Stimulated activated naive CD8-positive, alpha-beta T cell treated with anti-CD3 and anti-CD28 coated beads, Interleukin-15, amount 100 ng/mL, for 72 hours (primary cell): ENCODE measurements at regions not wholly inside any gene's neighbourhood (a gene's known extent, or its start where the extent isn't known, plus 50 kb on each side); places are given as distances from the start of the nearest gene placed in this dataset.
"Not testable (repeated sequence)": the region's sequence is repeated elsewhere in the genome, so short reads cannot be mapped to it uniquely, and the experiment has no call there.

ENCODE experiments used
- ATAC-seq: fragments of 150-1000 bp; cut with Tn5 transposase; 2 replicates; pipeline ENCODE4 v1.10.0; 2021; ENCODE audit warnings: mild to moderate bottlenecking, moderate library complexity
- DNase-seq, 2 donors: peaks; one replicate each; pipeline ENCODE4 v3.0.0; 2021 to 2022
- H3K27ac Mint-ChIP-seq, 2 donors: one replicate each; pipeline ENCODE4 v1.8.0; 2022; ENCODE audit warnings: mild to moderate bottlenecking in 2 of 2, mixed read lengths in 2 of 2, moderate library complexity in 2 of 2
- H3K27me3 Mint-ChIP-seq: one replicate; pipeline ENCODE4 v1.8.0; 2022; ENCODE audit warnings: mixed read lengths
- H3K4me1 Mint-ChIP-seq: one replicate; pipeline ENCODE4 v1.8.0; 2022; ENCODE audit warnings: mild to moderate bottlenecking, mixed read lengths
- H3K4me3 Mint-ChIP-seq, 2 donors: one replicate each; pipeline ENCODE4 v1.8.0; 2022; ENCODE audit warnings: mild to moderate bottlenecking in 2 of 2, mixed read lengths in 2 of 2, moderate library complexity in 1 of 2
- H3K9me3 Mint-ChIP-seq, 2 donors: one replicate each; pipeline ENCODE4 v1.8.0; 2022; ENCODE audit warnings: mixed read lengths in 2 of 2

GRCh38 chrX:146056511-146057081, 239.0 kb downstream of the SLITRK2 start:
- Mint-ChIP-seq H3K27me3 (no peaks in the 10 kb centered on the region), H3K27ac (no peak overlapping the region), H3K9me3 (peaks cover 0 to 6% of the 10 kb centered on the region in 2 donors), H3K4me3 (no peak overlapping the region), H3K4me1 (no peaks in the 10 kb centered on the region)
- no peak for DNase-seq
- ATAC-seq = no peak

GRCh38 chrX:146064156-146064555, 246.5 kb downstream of the SLITRK2 start:
- no peak overlapping the region for H3K4me3 Mint-ChIP-seq
- DNase-seq = no peak
- H3K27ac Mint-ChIP-seq = no peak overlapping the region
- no peaks in the 10 kb centered on the region for H3K4me1 Mint-ChIP-seq
- no peak for ATAC-seq
- no peaks in the 10 kb centered on the region for H3K27me3 Mint-ChIP-seq
- H3K9me3 Mint-ChIP-seq = peaks cover 0 to 6% of the 10 kb centered on the region in 2 donors

- no peaks in the 10 kb centered on the region for H3K4me1 Mint-ChIP-seq
- no peak for DNase-seq
- H3K27ac Mint-ChIP-seq = no peak overlapping the region
- no peak for ATAC-seq
- H3K27me3 Mint-ChIP-seq = no peaks in the 10 kb centered on the region
- no peaks in the 10 kb centered on the region for H3K9me3 Mint-ChIP-seq
- no peak overlapping the region for H3K4me3 Mint-ChIP-seq
Measured at GRCh38 chrX:146090732-146091131, 273.1 kb downstream of the SLITRK2 start.

GRCh38 chrX:146109362-146109761, 291.7 kb downstream of the SLITRK2 start:
- ATAC-seq (no peak), DNase-seq (no peak)
- Mint-ChIP-seq H3K27me3 (no peaks in the 10 kb centered on the region), H3K4me3 (no peak overlapping the region), H3K27ac (no peak overlapping the region), H3K9me3 (no peaks in the 10 kb centered on the region), H3K4me1 (no peaks in the 10 kb centered on the region)

- H3K27me3 Mint-ChIP-seq, H3K4me1 Mint-ChIP-seq, H3K27ac Mint-ChIP-seq, DNase-seq, ATAC-seq, H3K4me3 Mint-ChIP-seq, H3K9me3 Mint-ChIP-seq: not testable (repeated sequence)
Measured at GRCh38 chrX:146119074-146119473, 301.4 kb downstream of the SLITRK2 start.

GRCh38 chrX:146127617-146128016, 310.0 kb downstream of the SLITRK2 start:
- Mint-ChIP-seq H3K4me3 (no peak overlapping the region), H3K9me3 (peaks cover 0 to 3% of the 10 kb centered on the region in 2 donors), H3K4me1 (no peaks in the 10 kb centered on the region), H3K27me3 (no peaks in the 10 kb centered on the region), H3K27ac (no peak overlapping the region)
- no peak for ATAC-seq
- DNase-seq = no peak

- Mint-ChIP-seq H3K27me3 (no peaks in the 10 kb centered on the region), H3K9me3 (peaks cover 0 to 8% of the 10 kb centered on the region in 2 donors), H3K4me1 (no peaks in the 10 kb centered on the region), H3K27ac (no peak overlapping the region), H3K4me3 (no peak overlapping the region)
- no peak for DNase-seq
- no peak for ATAC-seq
Measured at GRCh38 chrX:146141221-146141620, 323.6 kb downstream of the SLITRK2 start.

GRCh38 chrX:146144039-146144438, 326.4 kb downstream of the SLITRK2 start:
- Mint-ChIP-seq H3K9me3 (peaks cover 0 to 8% of the 10 kb centered on the region in 2 donors), H3K4me3 (no peak overlapping the region), H3K27me3 (no peaks in the 10 kb centered on the region), H3K4me1 (no peaks in the 10 kb centered on the region), H3K27ac (peak overlapping the region in 1 of 2 donors; percentile 12)
- ATAC-seq (no peak), DNase-seq (no peak)

GRCh38 chrX:146154191-146154590, 336.6 kb downstream of the SLITRK2 start:
- Mint-ChIP-seq H3K4me1 (no peaks in the 10 kb centered on the region), H3K27ac (no peak overlapping the region), H3K4me3 (no peak overlapping the region), H3K27me3 (no peaks in the 10 kb centered on the region), H3K9me3 (peaks cover 0 to 4% of the 10 kb centered on the region in 2 donors)
- DNase-seq (no peak), ATAC-seq (no peak)

GRCh38 chrX:146160443-146161203, 343.0 kb downstream of the SLITRK2 start:
- ATAC-seq (no peak), DNase-seq (no peak)
- Mint-ChIP-seq H3K9me3 (no peaks in the 10 kb centered on the region), H3K27ac (no peak overlapping the region), H3K4me1 (no peaks in the 10 kb centered on the region), H3K27me3 (no peaks in the 10 kb centered on the region), H3K4me3 (no peak overlapping the region)

- H3K4me3 Mint-ChIP-seq = no peak overlapping the region
- no peak overlapping the region for H3K27ac Mint-ChIP-seq
- DNase-seq (no peak), ATAC-seq (no peak)
- peaks cover 0 to 5% of the 10 kb centered on the region in 2 donors for H3K9me3 Mint-ChIP-seq
- no peaks in the 10 kb centered on the region for H3K4me1 Mint-ChIP-seq
- no peaks in the 10 kb centered on the region for H3K27me3 Mint-ChIP-seq
Measured at GRCh38 chrX:146173742-146174141, 356.1 kb downstream of the SLITRK2 start.

- H3K4me3 Mint-ChIP-seq = no peak overlapping the region
- DNase-seq (no peak), ATAC-seq (no peak)
- H3K27me3 Mint-ChIP-seq = no peaks in the 10 kb centered on the region
- H3K9me3 Mint-ChIP-seq = no peaks in the 10 kb centered on the region
- H3K4me1 Mint-ChIP-seq = no peaks in the 10 kb centered on the region
- H3K27ac Mint-ChIP-seq = no peak overlapping the region
Measured at GRCh38 chrX:146181858-146182257, 364.2 kb downstream of the SLITRK2 start.

GRCh38 chrX:146186540-146186939, 368.9 kb downstream of the SLITRK2 start:
- DNase-seq = no peak
- Mint-ChIP-seq H3K27me3 (no peaks in the 10 kb centered on the region), H3K4me3 (no peak overlapping the region), H3K27ac (no peak overlapping the region), H3K4me1 (no peaks in the 10 kb centered on the region), H3K9me3 (peaks cover 0 to 7% of the 10 kb centered on the region in 2 donors)
- ATAC-seq = no peak

- H3K9me3 Mint-ChIP-seq = peaks cover 0 to 7% of the 10 kb centered on the region in 2 donors
- DNase-seq = no peak
- no peaks in the 10 kb centered on the region for H3K4me1 Mint-ChIP-seq
- H3K27me3 Mint-ChIP-seq = no peaks in the 10 kb centered on the region
- H3K4me3 Mint-ChIP-seq = no peak overlapping the region
- ATAC-seq = no peak
- H3K27ac Mint-ChIP-seq = no peak overlapping the region
Measured at GRCh38 chrX:146189371-146189770, 371.7 kb downstream of the SLITRK2 start.

GRCh38 chrX:146208821-146209220, 391.2 kb downstream of the SLITRK2 start:
- Mint-ChIP-seq H3K27me3 (no peaks in the 10 kb centered on the region), H3K4me1 (no peaks in the 10 kb centered on the region), H3K27ac (no peak overlapping the region), H3K9me3 (peaks cover 8 to 10% of the 10 kb centered on the region in 2 donors), H3K4me3 (no peak overlapping the region)
- DNase-seq (no peak), ATAC-seq (no peak)

GRCh38 chrX:146224442-146224841, 406.8 kb downstream of the SLITRK2 start:
- Mint-ChIP-seq H3K4me3 (no peak overlapping the region), H3K27me3 (no peaks in the 10 kb centered on the region), H3K27ac (no peak overlapping the region), H3K4me1 (no peaks in the 10 kb centered on the region), H3K9me3 (peaks cover 6 to 13% of the 10 kb centered on the region in 2 donors)
- DNase-seq (no peak), ATAC-seq (no peak)
